GM23338 (cell line): ENCODE measurements at regions not wholly inside any gene's neighbourhood (a gene's known extent, or its start where the extent isn't known, plus 50 kb on each side); places are given as distances from the start of the nearest gene placed in this dataset.

Source experiments
- CREB1 ChIP-seq: fragments of 250-450 bp; sonication (Bioruptor Pico); IDR thresholded peaks from 2 replicates; pipeline ENCODE4 v1.5.0; 2020; ENCODE audit warnings: low read depth, mild to moderate bottlenecking, moderate library complexity
- EZH2 ChIP-seq: fragments of 200-600 bp; sonication (generic); IDR thresholded peaks from one replicate; pipeline ENCODE4 v1.8.0; 2017; ENCODE audit warnings: antibody characterized with exemption, mild to moderate bottlenecking, low read depth; ENCODE audit not compliant: unreplicated experiment
- EZH2phosphoT487 ChIP-seq: fragments of 200-600 bp; sonication (generic); IDR thresholded peaks from one replicate; pipeline ENCODE4 v1.8.1; 2018; ENCODE audit warnings: antibody characterized with exemption; ENCODE audit not compliant: unreplicated experiment
- POLR2AphosphoS5 ChIP-seq: IDR thresholded peaks from 2 replicates; pipeline ENCODE4 v1.6.1; 2016; ENCODE audit warnings: antibody characterized with exemption, low read depth
- REST ChIP-seq: IDR thresholded peaks from one replicate; pipeline ENCODE4 v1.6.1; 2018; ENCODE audit warnings: antibody characterized with exemption; ENCODE audit not compliant: unreplicated experiment
- STAT1 ChIP-seq: IDR thresholded peaks from one replicate; pipeline ENCODE4 v1.6.1; 2016; ENCODE audit warnings: antibody characterized with exemption; ENCODE audit not compliant: unreplicated experiment
- ZNF114 ChIP-seq: fragments of 250-450 bp; sonication (Bioruptor Pico); IDR thresholded peaks from 2 replicates; pipeline ENCODE4 v1.5.0; 2020; ENCODE audit warnings: mild to moderate bottlenecking, moderate library complexity
- ZNF331 ChIP-seq: fragments of 250-450 bp; sonication (Bioruptor Pico); IDR thresholded peaks from 2 replicates; pipeline ENCODE4 v1.5.0; 2020; ENCODE audit warnings: low read depth, mild to moderate bottlenecking, moderate library complexity
- TF ChIP-seq, protein P1 (sequence below), 2 experiments: fragments of 200-600 bp in 1 of 2; sonication (generic) in 1 of 2; conservative IDR thresholded peaks; 2 replicates each; pipeline versions ENCODE4 v1.5.1 to v1.6.1; 2016 to 2017; ENCODE audit warnings: antibody characterized with exemption in 2 of 2, low read depth in 2 of 2, mild to moderate bottlenecking in 2 of 2, moderate library complexity in 1 of 2
- TF ChIP-seq, protein P2 (sequence below): IDR thresholded peaks from 2 replicates; pipeline ENCODE4 v1.6.1; 2016; ENCODE audit warnings: antibody characterized with exemption

DNA sequence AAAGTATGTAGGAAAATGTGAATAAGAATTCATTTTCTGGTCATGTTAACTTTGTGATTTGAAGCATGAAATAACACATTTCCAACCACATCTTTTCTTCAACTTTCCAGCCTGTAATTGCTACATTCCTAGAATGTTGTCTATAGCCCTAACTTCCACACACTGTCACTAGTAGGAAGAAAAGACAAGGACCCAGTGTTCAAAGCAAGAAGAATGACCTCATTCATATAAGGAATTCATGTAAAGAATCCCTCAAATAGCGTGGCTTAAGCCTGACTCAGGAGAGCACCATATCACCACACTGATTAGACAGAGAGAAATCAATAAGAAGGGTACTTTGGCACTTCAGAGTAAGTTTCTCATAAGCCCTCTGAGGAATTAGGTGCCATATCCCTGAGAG is 318.7 kb upstream of the CHRM2 start:
- TF ChIP-seq, protein P1, sequence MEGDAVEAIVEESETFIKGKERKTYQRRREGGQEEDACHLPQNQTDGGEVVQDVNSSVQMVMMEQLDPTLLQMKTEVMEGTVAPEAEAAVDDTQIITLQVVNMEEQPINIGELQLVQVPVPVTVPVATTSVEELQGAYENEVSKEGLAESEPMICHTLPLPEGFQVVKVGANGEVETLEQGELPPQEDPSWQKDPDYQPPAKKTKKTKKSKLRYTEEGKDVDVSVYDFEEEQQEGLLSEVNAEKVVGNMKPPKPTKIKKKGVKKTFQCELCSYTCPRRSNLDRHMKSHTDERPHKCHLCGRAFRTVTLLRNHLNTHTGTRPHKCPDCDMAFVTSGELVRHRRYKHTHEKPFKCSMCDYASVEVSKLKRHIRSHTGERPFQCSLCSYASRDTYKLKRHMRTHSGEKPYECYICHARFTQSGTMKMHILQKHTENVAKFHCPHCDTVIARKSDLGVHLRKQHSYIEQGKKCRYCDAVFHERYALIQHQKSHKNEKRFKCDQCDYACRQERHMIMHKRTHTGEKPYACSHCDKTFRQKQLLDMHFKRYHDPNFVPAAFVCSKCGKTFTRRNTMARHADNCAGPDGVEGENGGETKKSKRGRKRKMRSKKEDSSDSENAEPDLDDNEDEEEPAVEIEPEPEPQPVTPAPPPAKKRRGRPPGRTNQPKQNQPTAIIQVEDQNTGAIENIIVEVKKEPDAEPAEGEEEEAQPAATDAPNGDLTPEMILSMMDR (conservative IDR thresholded peaks at IDR 0.05; ENCODE audit: low read depth in 2 of 2), result no peak
- TF ChIP-seq EZH2phosphoT487 (no peak), EZH2 (no peak), POLR2AphosphoS5 (no peak), ZNF114 (CRISPR knock-in tag) (no peak), CREB1 (CRISPR knock-in tag) (no peak), STAT1 (no peak), REST (no peak), ZNF331 (CRISPR knock-in tag) (no peak)
- TF ChIP-seq, protein P2, sequence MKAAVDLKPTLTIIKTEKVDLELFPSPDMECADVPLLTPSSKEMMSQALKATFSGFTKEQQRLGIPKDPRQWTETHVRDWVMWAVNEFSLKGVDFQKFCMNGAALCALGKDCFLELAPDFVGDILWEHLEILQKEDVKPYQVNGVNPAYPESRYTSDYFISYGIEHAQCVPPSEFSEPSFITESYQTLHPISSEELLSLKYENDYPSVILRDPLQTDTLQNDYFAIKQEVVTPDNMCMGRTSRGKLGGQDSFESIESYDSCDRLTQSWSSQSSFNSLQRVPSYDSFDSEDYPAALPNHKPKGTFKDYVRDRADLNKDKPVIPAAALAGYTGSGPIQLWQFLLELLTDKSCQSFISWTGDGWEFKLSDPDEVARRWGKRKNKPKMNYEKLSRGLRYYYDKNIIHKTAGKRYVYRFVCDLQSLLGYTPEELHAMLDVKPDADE, result no peak
